GM12878 (cell line): ENCODE measurements at regions not wholly inside any gene's neighbourhood (a gene's known extent, or its start where the extent isn't known, plus 50 kb on each side); places are given as distances from the start of the nearest gene placed in this dataset.

Experiments
- ATAC-seq: fragments of 200-7000 bp; cut with Tn5 transposase; 3 replicates; pipeline ENCODE4 v1.9.1; 2020; ENCODE audit warnings: mild to moderate bottlenecking, moderate library complexity
- BruUV-seq: library from RNA; stranded (reverse); fragments of 400-500 nt; replicated peaks from 2 replicates; lab custom pipeline; 2021; lab: Mats Ljungman, UMichigan
- CTCF ChIA-PET: fragments of 300-600 bp; sonication (Branson Sonifier 250); formaldehyde crosslinking; extraction: SDS; loops from one replicate; lab custom pipeline; 2021; ENCODE audit warnings: inconsistent platforms; lab: Yijun Ruan, JAX
- POLR2A ChIA-PET: fragments of 350-600 bp; formaldehyde crosslinking; extraction: SDS; loops from one replicate; lab custom pipeline; 2021; ENCODE audit warnings: inconsistent platforms; lab: Charles Lee
- RAD21 ChIA-PET: fragments of 300-600 bp; sonication (Branson Sonifier 250); formaldehyde crosslinking; loops from one replicate; lab custom pipeline; 2023; ENCODE audit warnings: antibody characterized with exemption; ENCODE audit not compliant: unreplicated experiment; lab: Charles Lee
- SMC1A ChIA-PET: fragments of 300-600 bp; sonication (Branson Sonifier 250); formaldehyde crosslinking; loops from one replicate; lab custom pipeline; 2023; ENCODE audit not compliant: unreplicated experiment, uncharacterized antibody; lab: Charles Lee
- DNase-seq: peaks from one replicate; pipeline ENCODE4 v3.0.0-alpha.2; 2011; ENCODE audit warnings: low read depth, low spot score
- FAIRE-seq: peaks from 3 replicates; lab custom pipeline; 2011; peaks lifted over from hg19 to GRCh38; lab: Jason Lieb, UNC
- H2AFZ ChIP-seq: 2 replicates; pipeline ENCODE4 v1.6.0; 2011; ENCODE audit warnings: low read depth, low read length, control low read depth; ENCODE audit not compliant: control insufficient read depth
- H3K27ac ChIP-seq: 2 replicates; pipeline ENCODE4 v1.5.1; 2011; ENCODE audit warnings: control low read depth; ENCODE audit not compliant: control insufficient read depth, insufficient read depth
- H3K27me3 ChIP-seq, 2 experiments: replicated peaks in 1 of 2; 2 replicates each; pipeline versions ENCODE4 v1.6.0 to v1.6.1; 2011; ENCODE audit warnings: low read length in 1 of 2; ENCODE audit not compliant: control insufficient read depth in 2 of 2, insufficient read depth in 2 of 2
- H3K36me3 ChIP-seq, 2 experiments: 2 replicates each; pipeline ENCODE4 v1.5.1; 2011; ENCODE audit warnings: low read length in 1 of 2; ENCODE audit not compliant: control insufficient read depth in 2 of 2, insufficient read depth in 2 of 2
- H3K4me1 ChIP-seq: 2 replicates; pipeline ENCODE4 v1.6.1; 2011; ENCODE audit warnings: mild to moderate bottlenecking, low read length, moderate library complexity, mixed read lengths; ENCODE audit not compliant: control insufficient read depth, insufficient read depth
- H3K4me2 ChIP-seq: 2 replicates; pipeline ENCODE4 v1.6.0; 2011; ENCODE audit warnings: control low read depth; ENCODE audit not compliant: control insufficient read depth, insufficient read depth
- H3K4me3 ChIP-seq: fragments of 200-600 bp; sonication (generic); 2 replicates; pipeline ENCODE4 v1.5.1; 2016
- H3K79me2 ChIP-seq: 2 replicates; pipeline ENCODE4 v1.6.0; 2011; ENCODE audit warnings: low read length; ENCODE audit not compliant: control insufficient read depth, insufficient read depth
- H3K9ac ChIP-seq: 2 replicates; pipeline ENCODE4 v1.8.0; 2011; ENCODE audit warnings: low read length, control low read depth, mixed read lengths; ENCODE audit not compliant: control insufficient read depth, insufficient read depth
- H3K9me3 ChIP-seq: replicated peaks from 3 replicates; pipeline ENCODE4 v1.5.1; 2011; ENCODE audit warnings: mild to moderate bottlenecking, low read length; ENCODE audit not compliant: control insufficient read depth, insufficient read depth
- H4K20me1 ChIP-seq: 2 replicates; pipeline ENCODE4 v1.6.0; 2011; ENCODE audit not compliant: control insufficient read depth, insufficient read depth
- CEBPB ChIP-seq, 2 experiments: fragments of 150-350 bp in 1 of 2; IDR thresholded peaks; 2 replicates each; pipeline ENCODE4 v1.6.1; 2012 to 2014; ENCODE audit warnings: low read depth in 2 of 2, low read length in 2 of 2, borderline replicate concordance in 1 of 2, inconsistent platforms in 1 of 2
- CHD1 ChIP-seq: IDR thresholded peaks from 2 replicates; pipeline ENCODE4 v1.6.1; 2012; ENCODE audit warnings: low read depth, low read length, improper control_type of control experiment
- CREB1 ChIP-seq: IDR thresholded peaks from 2 replicates; pipeline ENCODE4 v1.6.1; 2012; ENCODE audit warnings: low read depth, mild to moderate bottlenecking, inconsistent platforms
- E2F4 ChIP-seq: IDR thresholded peaks from 2 replicates; pipeline ENCODE4 v1.6.1; 2012; ENCODE audit warnings: low read depth, low read length, improper control_type of control experiment
- JUNB ChIP-seq: IDR thresholded peaks from 2 replicates; pipeline ENCODE4 v1.6.1; 2016; ENCODE audit warnings: antibody characterized with exemption, mild to moderate bottlenecking
- KAT2A ChIP-seq: conservative IDR thresholded peaks from 2 replicates; pipeline ENCODE4 v1.6.1; 2011; ENCODE audit warnings: low read depth, low read length; ENCODE audit not compliant: control insufficient read depth
- MEF2B ChIP-seq: fragments of 450-650 bp; IDR thresholded peaks from 2 replicates; pipeline ENCODE4 v1.6.1; 2018; ENCODE audit warnings: mild to moderate bottlenecking, moderate library complexity; ENCODE audit not compliant: partially characterized antibody, poor library complexity, severe bottlenecking
- NRF1 ChIP-seq: conservative IDR thresholded peaks from 2 replicates; pipeline ENCODE4 v1.6.1; 2011; ENCODE audit warnings: mild to moderate bottlenecking, low read depth, low read length, improper control_type of control experiment
- RAD51 ChIP-seq: fragments of 450-650 bp; IDR thresholded peaks from 2 replicates; pipeline ENCODE4 v1.6.1; 2016; ENCODE audit warnings: moderate library complexity, mild to moderate bottlenecking, inconsistent platforms
- SMAD1 ChIP-seq: fragments of 450-650 bp; IDR thresholded peaks from 2 replicates; pipeline ENCODE4 v1.6.1; 2018; ENCODE audit warnings: mild to moderate bottlenecking, low read depth; ENCODE audit not compliant: partially characterized antibody
- ZBED1 ChIP-seq: IDR thresholded peaks from 2 replicates; pipeline ENCODE4 v1.6.1; 2016; ENCODE audit warnings: borderline replicate concordance
- ZNF384 ChIP-seq: IDR thresholded peaks from 2 replicates; pipeline ENCODE4 v1.6.1; 2012; ENCODE audit warnings: low read depth, mild to moderate bottlenecking, low read length, improper control_type of control experiment, borderline replicate concordance
- ZNF622 ChIP-seq: fragments of 450-650 bp; IDR thresholded peaks from 2 replicates; pipeline ENCODE4 v1.6.1; 2017; ENCODE audit warnings: mild to moderate bottlenecking, inconsistent platforms
- WGBS: methylation state at CpG from one replicate; pipeline ENCODE4 v1.1.6; 2016; ENCODE audit warnings: low lambda C conversion rate; ENCODE audit not compliant: insufficient replicate concordance, insufficient coverage; ENCODE audit errors: missing lambda C conversion rate; 5-methylcytosine and 5-hydroxymethylcytosine counted together
- in situ Hi-C: fragments of 300-500 bp; cut with MboI; formaldehyde crosslinking; loops from 9 replicates; pipeline ENCODE4 v1.14.3; 2018; ENCODE audit warnings: mixed read lengths
- intact Hi-C: fragments of 100-400 bp; cut with micrococcal nuclease; formaldehyde crosslinking; loops from one replicate; pipeline ENCODE4 v1.14.2; 2022; ENCODE audit not compliant: unreplicated experiment
- TF ChIP-seq, protein P1 (sequence below): IDR thresholded peaks from 2 replicates; pipeline ENCODE4 v1.6.1; 2012; ENCODE audit warnings: low read depth, low read length, improper control_type of control experiment
- TF ChIP-seq, protein P2 (sequence below): fragments of 150-350 bp; IDR thresholded peaks from 2 replicates; pipeline ENCODE4 v1.6.1; 2016; ENCODE audit warnings: low read depth, low read length

DNA sequence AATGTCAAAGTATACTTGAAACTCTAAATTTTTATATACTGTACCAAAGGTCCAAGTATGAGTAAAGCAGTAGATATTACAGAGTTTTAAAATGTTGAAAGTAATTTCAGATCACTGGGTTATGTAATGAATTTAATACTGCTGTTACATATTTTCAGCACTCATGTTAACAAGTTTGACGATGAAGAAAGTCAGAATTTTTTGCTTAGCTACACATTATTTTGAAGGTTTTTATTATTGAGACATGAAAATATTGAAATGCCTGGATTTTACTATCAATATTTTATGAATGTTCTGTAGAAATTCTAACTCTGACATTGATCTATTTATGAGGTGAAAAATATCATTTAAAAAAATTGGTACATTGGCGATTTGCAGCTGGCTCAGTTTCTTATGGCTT, 1030.3 kb downstream of the FSCB start:
- H3K79me2 ChIP-seq = no peaks in the 10 kb centered on the region
- FAIRE-seq = no peak
- ChIA-PET SMC1A (interaction anchor here (1.2 kb wide), 1 partner anchor 14 kb away, joined by 3 read pairs; no protein-coding TSS in a partner anchor), CTCF (no interaction called here), RAD21 (no interaction called here), POLR2A (no interaction called here)
- TF ChIP-seq KAT2A = no peak
- TF ChIP-seq, protein P1, sequence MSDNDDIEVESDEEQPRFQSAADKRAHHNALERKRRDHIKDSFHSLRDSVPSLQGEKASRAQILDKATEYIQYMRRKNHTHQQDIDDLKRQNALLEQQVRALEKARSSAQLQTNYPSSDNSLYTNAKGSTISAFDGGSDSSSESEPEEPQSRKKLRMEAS = no peak
- TF ChIP-seq E2F4 = no peak
- TF ChIP-seq, protein P2, sequence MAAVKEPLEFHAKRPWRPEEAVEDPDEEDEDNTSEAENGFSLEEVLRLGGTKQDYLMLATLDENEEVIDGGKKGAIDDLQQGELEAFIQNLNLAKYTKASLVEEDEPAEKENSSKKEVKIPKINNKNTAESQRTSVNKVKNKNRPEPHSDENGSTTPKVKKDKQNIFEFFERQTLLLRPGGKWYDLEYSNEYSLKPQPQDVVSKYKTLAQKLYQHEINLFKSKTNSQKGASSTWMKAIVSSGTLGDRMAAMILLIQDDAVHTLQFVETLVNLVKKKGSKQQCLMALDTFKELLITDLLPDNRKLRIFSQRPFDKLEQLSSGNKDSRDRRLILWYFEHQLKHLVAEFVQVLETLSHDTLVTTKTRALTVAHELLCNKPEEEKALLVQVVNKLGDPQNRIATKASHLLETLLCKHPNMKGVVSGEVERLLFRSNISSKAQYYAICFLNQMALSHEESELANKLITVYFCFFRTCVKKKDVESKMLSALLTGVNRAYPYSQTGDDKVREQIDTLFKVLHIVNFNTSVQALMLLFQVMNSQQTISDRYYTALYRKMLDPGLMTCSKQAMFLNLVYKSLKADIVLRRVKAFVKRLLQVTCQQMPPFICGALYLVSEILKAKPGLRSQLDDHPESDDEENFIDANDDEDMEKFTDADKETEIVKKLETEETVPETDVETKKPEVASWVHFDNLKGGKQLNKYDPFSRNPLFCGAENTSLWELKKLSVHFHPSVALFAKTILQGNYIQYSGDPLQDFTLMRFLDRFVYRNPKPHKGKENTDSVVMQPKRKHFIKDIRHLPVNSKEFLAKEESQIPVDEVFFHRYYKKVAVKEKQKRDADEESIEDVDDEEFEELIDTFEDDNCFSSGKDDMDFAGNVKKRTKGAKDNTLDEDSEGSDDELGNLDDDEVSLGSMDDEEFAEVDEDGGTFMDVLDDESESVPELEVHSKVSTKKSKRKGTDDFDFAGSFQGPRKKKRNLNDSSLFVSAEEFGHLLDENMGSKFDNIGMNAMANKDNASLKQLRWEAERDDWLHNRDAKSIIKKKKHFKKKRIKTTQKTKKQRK = no peak
- TF ChIP-seq CREB1 = no peak
- TF ChIP-seq ZNF384 = no peak
- TF ChIP-seq CHD1 = no peak
- TF ChIP-seq ZNF622 = no peak
- no peak for TF ChIP-seq SMAD1
- no peak for TF ChIP-seq RAD51
- TF ChIP-seq ZBED1 = no peak
- TF ChIP-seq JUNB = no peak
- no peak for TF ChIP-seq NRF1
- TF ChIP-seq CEBPB (IDR thresholded peaks at IDR 0.05; ENCODE audit: borderline replicate concordance in 1 of 2, low read depth in 2 of 2, low read length in 2 of 2) = no peak
- no peak for TF ChIP-seq MEF2B
- DNase-seq = no peak
- in situ Hi-C loops (no loop called here), intact Hi-C loops (no loop called here)
- no peak overlapping the region for H3K4me2 ChIP-seq
- no peak for ATAC-seq
- H3K27ac ChIP-seq = no peak overlapping the region
- H2AFZ ChIP-seq = no peak overlapping the region
- H3K36me3 ChIP-seq = no peaks in the 10 kb centered on the region
- H3K4me1 ChIP-seq = no peaks in the 10 kb centered on the region
- H3K9ac ChIP-seq = no peak overlapping the region
- H3K9me3 ChIP-seq = no peaks in the 10 kb centered on the region
- no peaks in the 10 kb centered on the region for H4K20me1 ChIP-seq
- no TSS peak for BruUV-seq
- no peak overlapping the region for H3K4me3 ChIP-seq
- no peaks in the 10 kb centered on the region for H3K27me3 ChIP-seq
- WGBS = 58% methylated on average over 2 of the region's 2 CpGs
